ENCODE measurements at regions not wholly inside any gene's neighbourhood (a gene's known extent, or its start where the extent isn't known, plus 50 kb on each side); places are given as distances from the start of the nearest gene placed in this dataset.

DNA sequence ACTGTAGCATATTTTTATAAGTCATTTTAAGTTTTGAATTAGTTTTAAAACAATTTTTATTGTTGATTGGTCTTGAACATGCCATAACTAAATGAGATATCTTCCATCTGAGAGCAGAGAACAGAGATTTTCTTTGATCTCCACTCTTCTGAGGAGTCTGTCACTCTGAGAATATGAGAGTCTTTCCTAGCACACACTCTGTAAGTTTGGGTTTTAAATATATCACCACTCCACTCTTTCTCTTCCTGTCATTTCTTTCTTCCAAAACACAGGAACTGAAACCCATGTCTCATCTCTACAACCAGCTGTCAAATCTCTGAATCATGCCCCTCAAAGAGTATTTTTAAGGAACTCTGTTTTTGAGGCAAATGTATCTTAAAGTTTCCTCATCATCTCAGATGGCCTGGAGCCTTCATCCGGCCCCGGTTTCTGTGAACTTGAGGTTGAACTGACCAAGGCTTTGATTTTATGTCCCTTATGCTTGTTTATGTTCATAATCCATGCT, 698.2 kb upstream of the SGCG start:
- TF ChIP-seq POLR2AphosphoS5 (IDR thresholded peaks at IDR 0.05) = no peak
- TF ChIP-seq, protein P1, sequence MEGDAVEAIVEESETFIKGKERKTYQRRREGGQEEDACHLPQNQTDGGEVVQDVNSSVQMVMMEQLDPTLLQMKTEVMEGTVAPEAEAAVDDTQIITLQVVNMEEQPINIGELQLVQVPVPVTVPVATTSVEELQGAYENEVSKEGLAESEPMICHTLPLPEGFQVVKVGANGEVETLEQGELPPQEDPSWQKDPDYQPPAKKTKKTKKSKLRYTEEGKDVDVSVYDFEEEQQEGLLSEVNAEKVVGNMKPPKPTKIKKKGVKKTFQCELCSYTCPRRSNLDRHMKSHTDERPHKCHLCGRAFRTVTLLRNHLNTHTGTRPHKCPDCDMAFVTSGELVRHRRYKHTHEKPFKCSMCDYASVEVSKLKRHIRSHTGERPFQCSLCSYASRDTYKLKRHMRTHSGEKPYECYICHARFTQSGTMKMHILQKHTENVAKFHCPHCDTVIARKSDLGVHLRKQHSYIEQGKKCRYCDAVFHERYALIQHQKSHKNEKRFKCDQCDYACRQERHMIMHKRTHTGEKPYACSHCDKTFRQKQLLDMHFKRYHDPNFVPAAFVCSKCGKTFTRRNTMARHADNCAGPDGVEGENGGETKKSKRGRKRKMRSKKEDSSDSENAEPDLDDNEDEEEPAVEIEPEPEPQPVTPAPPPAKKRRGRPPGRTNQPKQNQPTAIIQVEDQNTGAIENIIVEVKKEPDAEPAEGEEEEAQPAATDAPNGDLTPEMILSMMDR (IDR thresholded peaks at IDR 0.05) = no peak

DNA sequence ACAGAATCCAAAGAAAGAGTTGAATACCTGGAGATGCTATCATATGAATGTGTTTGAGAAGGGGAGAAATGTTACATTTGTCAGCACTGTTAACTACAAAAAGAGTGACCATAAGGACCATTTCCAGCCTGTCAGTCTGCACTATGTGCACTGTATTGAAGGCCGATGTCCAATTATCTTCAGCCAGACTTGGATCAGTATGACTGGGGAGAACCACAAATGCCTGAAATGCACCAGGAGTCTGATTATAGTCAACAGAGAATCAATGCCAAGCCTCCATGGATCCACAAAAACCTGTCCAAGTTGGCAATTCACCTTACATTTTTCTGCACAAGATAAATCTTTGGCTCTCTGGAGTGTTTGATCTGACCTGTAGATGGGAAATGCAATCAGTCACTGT, 697.5 kb upstream of the SGCG start:
- H3K27ac ChIP-seq = no peak overlapping the region
- 83 to 95% (median 89%) methylated on average over 1 of the region's 1 CpG for WGBS, 5 donors
- no peaks in the 10 kb centered on the region for H3K27me3 ChIP-seq
- H3K36me3 ChIP-seq = no peaks in the 10 kb centered on the region
- no peaks in the 10 kb centered on the region for H3K9me3 ChIP-seq
- TF ChIP-seq, protein P1 (IDR thresholded peaks at IDR 0.05) = no peak
- no peak for TF ChIP-seq EP300 (IDR thresholded peaks at IDR 0.05)
- TF ChIP-seq POLR2AphosphoS5 (IDR thresholded peaks at IDR 0.05) = no peak
- TF ChIP-seq POLR2A (IDR thresholded peaks at IDR 0.05) = no peak
- peaks cover 0 to 10% (median 4%) of the 10 kb centered on the region in 4 donors for H3K4me1 ChIP-seq
- intact Hi-C loops (cut with DNase I; ENCODE audit: low total_unique reads) = no loop called here
- DNase-seq = no peak
- no peak overlapping the region for H3K4me3 ChIP-seq

More for the DNA sequence above, 698.2 kb upstream of the SGCG start:
- intact Hi-C loops (cut with DNase I; ENCODE audit: low total_unique reads) = no loop called here
- H3K9me3 ChIP-seq = no peaks in the 10 kb centered on the region
- no peaks in the 10 kb centered on the region for H3K27me3 ChIP-seq
- no peak overlapping the region for H3K27ac ChIP-seq
- H3K4me3 ChIP-seq = no peak overlapping the region
- WGBS, 5 donors = 84 to 93% (median 88%) methylated on average over 2 of the region's 2 CpGs
- peaks cover 0 to 7% (median 4%) of the 10 kb centered on the region in 4 donors for H3K4me1 ChIP-seq
- no peaks in the 10 kb centered on the region for H3K36me3 ChIP-seq
- DNase-seq = no peak

DNA sequence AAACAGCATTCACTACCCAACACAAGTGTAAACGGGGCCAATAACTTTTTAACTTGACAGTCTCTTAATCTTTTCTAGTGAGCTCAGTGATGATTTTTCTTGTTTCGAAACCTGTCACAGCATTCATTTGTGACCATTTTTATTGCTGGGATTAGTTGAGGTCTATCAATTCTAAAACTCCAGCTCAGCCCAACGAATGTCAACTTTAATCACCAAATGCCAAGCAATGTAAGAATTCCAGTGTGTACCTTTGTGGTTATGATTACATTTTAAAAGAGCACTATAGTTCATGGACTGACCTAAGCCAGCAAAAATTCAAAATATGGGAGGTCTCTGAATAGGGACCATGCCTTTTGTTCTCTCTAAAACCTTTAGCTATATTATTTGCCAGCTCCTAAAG, 694.3 kb upstream of the SGCG start:
- DNase-seq = no peak
- Histone ChIP-seq H3K9me3 (no peaks in the 10 kb centered on the region), H3K4me1 (peaks cover 0 to 10% (median 2%) of the 10 kb centered on the region in 4 donors), H3K4me3 (no peak overlapping the region), H3K27me3 (no peaks in the 10 kb centered on the region), H3K36me3 (no peaks in the 10 kb centered on the region), H3K27ac (no peak overlapping the region)
- TF ChIP-seq POLR2AphosphoS5 (IDR thresholded peaks at IDR 0.05) = no peak
- TF ChIP-seq, protein P1 (IDR thresholded peaks at IDR 0.05) = no peak
- TF ChIP-seq EP300 (IDR thresholded peaks at IDR 0.05) = no peak
- no peak for TF ChIP-seq POLR2A (IDR thresholded peaks at IDR 0.05)
- WGBS, 5 donors = 49 to 57% (median 50%) methylated on average over 3 of the region's 3 CpGs
- intact Hi-C loops (cut with DNase I; ENCODE audit: low total_unique reads) = no loop called here

DNA sequence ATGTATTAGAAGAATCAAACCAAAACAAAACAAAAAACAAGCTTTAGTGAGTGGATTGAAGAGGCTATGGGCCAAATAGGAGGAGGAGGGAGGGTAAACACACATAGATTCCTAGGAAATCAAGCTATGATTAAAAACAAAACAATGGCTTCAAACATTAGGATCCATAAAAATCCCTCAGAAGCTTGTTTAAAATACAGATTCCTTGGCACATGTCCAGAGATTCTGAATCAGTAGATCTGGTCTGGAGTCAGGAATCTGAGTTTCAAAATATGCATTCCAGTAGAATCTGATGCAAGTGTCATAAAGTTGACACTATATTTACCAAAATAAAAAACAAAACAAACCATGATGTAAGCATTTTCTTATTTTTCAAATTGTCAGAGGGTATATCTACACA, 692.8 kb upstream of the SGCG start:
- H3K27me3 ChIP-seq = no peaks in the 10 kb centered on the region
- no peaks in the 10 kb centered on the region for H3K9me3 ChIP-seq
- no peak overlapping the region for H3K27ac ChIP-seq
- no peak overlapping the region for H3K4me3 ChIP-seq
- no peaks in the 10 kb centered on the region for H3K36me3 ChIP-seq
- intact Hi-C loops (cut with DNase I; ENCODE audit: low total_unique reads) = no loop called here
- peaks cover 0 to 10% (median 2%) of the 10 kb centered on the region in 4 donors for H3K4me1 ChIP-seq
- DNase-seq = no peak
- TF ChIP-seq POLR2AphosphoS5 (IDR thresholded peaks at IDR 0.05) (no peak), POLR2A (IDR thresholded peaks at IDR 0.05) (no peak), EP300 (IDR thresholded peaks at IDR 0.05) (no peak)
- TF ChIP-seq, protein P1 (IDR thresholded peaks at IDR 0.05) = no peak
